HG03439 (cell line): ENCODE measurements at regions not wholly inside any gene's neighbourhood (a gene's known extent, or its start where the extent isn't known, plus 50 kb on each side); places are given as distances from the start of the nearest gene placed in this dataset.

Experiments
- ATAC-seq: cut with Tn5 transposase; IDR thresholded peaks from one replicate; pipeline ENCODE4 v1.9.1; 2021; ENCODE audit warnings: mild to moderate bottlenecking, moderate library complexity; ENCODE audit not compliant: unreplicated experiment

GRCh38 chr15:25932696-25933095, 69.6 kb upstream of the ATP10A start:
- no peak for ATAC-seq

GRCh38 chr15:25931851-25932250, 68.7 kb upstream of the ATP10A start:
- ATAC-seq, result no peak

- no peak for ATAC-seq
These were observed 67.8 kb upstream of the ATP10A start for GRCh38 chr15:25930931-25931330.
